Panc1 (cell line): ENCODE measurements at regions not wholly inside any gene's neighbourhood (a gene's known extent, or its start where the extent isn't known, plus 50 kb on each side); places are given as distances from the start of the nearest gene placed in this dataset.

ENCODE experiments used
- ATAC-seq: fragments of 200-7000 bp; cut with Tn5 transposase; 2 replicates; pipeline ENCODE4 v1.9.1; 2020; ENCODE audit warnings: mild to moderate bottlenecking, moderate library complexity
- BruUV-seq: library from RNA; stranded (reverse); fragments of 400-500 nt; replicated peaks from 2 replicates; lab custom pipeline; 2021; lab: Mats Ljungman, UMichigan
- CTCF ChIA-PET: fragments of 300-600 bp; sonication (Branson Sonifier 250); formaldehyde crosslinking; loops from one replicate; lab custom pipeline; 2022; ENCODE audit warnings: antibody characterized with exemption; lab: Charles Lee
- POLR2A ChIA-PET: fragments of 300-600 bp; sonication (Branson Sonifier 250); formaldehyde crosslinking; loops from one replicate; lab custom pipeline; 2022; ENCODE audit warnings: antibody characterized with exemption; lab: Charles Lee
- DNase-seq: peaks from one replicate; pipeline ENCODE4 v3.0.0-alpha.2; 2010; ENCODE audit warnings: low read depth, low spot score
- H3K27ac ChIP-seq: 2 replicates; pipeline ENCODE4 v1.5.1; 2011; ENCODE audit warnings: mild to moderate bottlenecking, low read length, inconsistent platforms
- H3K27me3 ChIP-seq: fragments of 200-500 bp; sonication (Bioruptor generic); 2 replicates; pipeline ENCODE4 v1.6.0; 2014; ENCODE audit warnings: low read length, inconsistent platforms; ENCODE audit not compliant: control insufficient read depth, insufficient read depth
- H3K36me3 ChIP-seq: fragments of 200-500 bp; sonication (Bioruptor generic); 2 replicates; pipeline ENCODE4 v1.5.1; 2014; ENCODE audit warnings: inconsistent platforms, mild to moderate bottlenecking, low read length, moderate library complexity; ENCODE audit not compliant: control insufficient read depth, insufficient read depth
- H3K4me1 ChIP-seq: 2 replicates; pipeline ENCODE4 v1.5.1; 2011; ENCODE audit warnings: inconsistent platforms, mild to moderate bottlenecking, low read length, moderate library complexity; ENCODE audit not compliant: control insufficient read depth, insufficient read depth
- H3K4me3 ChIP-seq, 2 experiments: 2 replicates each; pipeline ENCODE4 v1.5.1; 2011 to 2012; ENCODE audit warnings: low read depth in 2 of 2, low read length in 2 of 2, mild to moderate bottlenecking in 2 of 2, inconsistent platforms in 1 of 2, moderate library complexity in 1 of 2
- H3K9me3 ChIP-seq: fragments of 200-500 bp; sonication (Bioruptor generic); 2 replicates; pipeline ENCODE4 v1.5.1; 2014; ENCODE audit warnings: low read depth, mild to moderate bottlenecking, inconsistent platforms, low read length, moderate library complexity; ENCODE audit not compliant: control insufficient read depth, insufficient read depth
- POLR2AphosphoS5 ChIP-seq: IDR thresholded peaks from 2 replicates; pipeline ENCODE4 v1.6.1; 2012; ENCODE audit warnings: mild to moderate bottlenecking, low read depth, low read length, moderate library complexity
- REST ChIP-seq, 2 experiments: IDR thresholded peaks; 2 replicates each; pipeline ENCODE4 v1.6.1; 2011 to 2012; ENCODE audit warnings: low read depth in 2 of 2, control low read depth in 1 of 2, low read length in 1 of 2, mild to moderate bottlenecking in 1 of 2, moderate library complexity in 1 of 2; ENCODE audit not compliant: insufficient read depth in 1 of 2
- TCF7L2 ChIP-seq: IDR thresholded peaks from 2 replicates; pipeline ENCODE4 v1.6.1; 2011; ENCODE audit warnings: mild to moderate bottlenecking, low read depth, low read length, inconsistent platforms
- in situ Hi-C: cut with HindIII; loops from 2 replicates; pipeline ENCODE4 v1.10.0; 2016; ENCODE audit warnings: low sequenced_read_pairs, low pct_unique_long_range_greater_than_20kb
- intact Hi-C: fragments of 100-400 bp; cut with micrococcal nuclease; formaldehyde crosslinking; loops from one replicate; pipeline ENCODE4 v1.10.0; 2022; ENCODE audit not compliant: unreplicated experiment

GRCh38 chr3:67704322-67704721, 49.9 kb upstream of the SUCLG2 start:
- TF ChIP-seq REST (IDR thresholded peaks at IDR 0.05; ENCODE audit: insufficient read depth in 1 of 2, low read depth in 2 of 2, low read length in 1 of 2), result no peak
- TF ChIP-seq TCF7L2, result no peak
- no peak for TF ChIP-seq POLR2AphosphoS5
- no peak for DNase-seq
- H3K4me3 ChIP-seq, result no peak overlapping the region
- POLR2A ChIA-PET, result no interaction called here
- BruUV-seq, result no TSS peak
- no peak overlapping the region for H3K27ac ChIP-seq
- H3K36me3 ChIP-seq, result no peaks in the 10 kb centered on the region
- no peaks in the 10 kb centered on the region for H3K9me3 ChIP-seq
- no peaks in the 10 kb centered on the region for H3K27me3 ChIP-seq
- intact Hi-C loops (no loop called here), in situ Hi-C loops (no loop called here)
- CTCF ChIA-PET, result no interaction called here
- H3K4me1 ChIP-seq, result no peaks in the 10 kb centered on the region
- no peak for ATAC-seq
